A549 (cell line): ENCODE measurements at regions not wholly inside any gene's neighbourhood (a gene's known extent, or its start where the extent isn't known, plus 50 kb on each side); places are given as distances from the start of the nearest gene placed in this dataset.

ENCODE experiments used
- CBX2 ChIP-seq: fragments of 200-600 bp; sonication (generic); IDR thresholded peaks from 2 replicates; pipeline ENCODE4 v1.6.1; 2016; ENCODE audit warnings: low read depth, mild to moderate bottlenecking, borderline replicate concordance
- CTCF ChIP-seq: fragments of >200 bp; sonication (Bioruptor Twin); formaldehyde crosslinking; IDR thresholded peaks from 3 replicates; pipeline ENCODE4 v1.5.1; 2016
- EP300 ChIP-seq, 2 experiments: fragments of >200 bp; sonication (Bioruptor Twin); formaldehyde crosslinking; IDR thresholded peaks; 2 replicates in 1 of 2; 3 replicates in 1 of 2; pipeline ENCODE4 v1.6.1; 2016 to 2017
- NFE2L2 ChIP-seq: fragments of 150-350 bp; conservative IDR thresholded peaks from 2 replicates; pipeline ENCODE4 v1.6.1; 2014; ENCODE audit warnings: low read length
- POLR2A ChIP-seq: IDR thresholded peaks from 2 replicates; pipeline ENCODE4 v1.6.1; 2012; ENCODE audit warnings: mild to moderate bottlenecking, low read length
- RAD21 ChIP-seq, 2 experiments: fragments of >200 bp in 1 of 2; sonication (Bioruptor Twin) in 1 of 2; formaldehyde crosslinking in 1 of 2; IDR thresholded peaks in 1 of 2; conservative IDR thresholded peaks in 1 of 2; 2 replicates in 1 of 2; 3 replicates in 1 of 2; pipeline ENCODE4 v1.6.1; 2012 to 2018; ENCODE audit warnings: inconsistent platforms in 1 of 2
- RCOR1 ChIP-seq: fragments of 150-350 bp; IDR thresholded peaks from 2 replicates; pipeline ENCODE4 v1.6.1; 2014; ENCODE audit warnings: antibody characterized with exemption, low read length, low read depth
- RFX5 ChIP-seq: fragments of 450-650 bp; IDR thresholded peaks from 2 replicates; pipeline ENCODE4 v1.7.1; 2014; ENCODE audit warnings: antibody characterized with exemption, mild to moderate bottlenecking, moderate library complexity
- SREBF2 ChIP-seq: fragments of 450-650 bp; IDR thresholded peaks from 2 replicates; pipeline ENCODE4 v1.6.1; 2014; ENCODE audit warnings: mild to moderate bottlenecking, moderate library complexity
- ZNF302 ChIP-seq: fragments of 250-450 bp; sonication (Bioruptor Pico); IDR thresholded peaks from 2 replicates; pipeline ENCODE4 v1.9.0; 2021; ENCODE audit warnings: inconsistent platforms, mild to moderate bottlenecking, moderate library complexity
- TF ChIP-seq, protein P1 (sequence below): fragments of 450-650 bp; IDR thresholded peaks from 2 replicates; pipeline ENCODE4 v1.6.1; 2014; ENCODE audit warnings: antibody characterized with exemption
- TF ChIP-seq, protein P2 (sequence below): fragments of 200-600 bp; sonication (generic); IDR thresholded peaks from 2 replicates; pipeline ENCODE4 v1.6.1; 2016; ENCODE audit warnings: antibody characterized with exemption, mild to moderate bottlenecking, moderate library complexity

- TF ChIP-seq CTCF (no peak), RFX5 (no peak), RAD21 (conservative IDR thresholded peaks at IDR 0.05 in 1 of 2, IDR thresholded peaks at IDR 0.05 in 1 of 2) (no peak), SREBF2 (no peak), EP300 (IDR thresholded peaks at IDR 0.05) (no peak), POLR2A (no peak), NFE2L2 (no peak), RCOR1 (no peak), CBX2 (no peak), ZNF302 (CRISPR knock-in tag) (no peak)
- TF ChIP-seq, protein P1, sequence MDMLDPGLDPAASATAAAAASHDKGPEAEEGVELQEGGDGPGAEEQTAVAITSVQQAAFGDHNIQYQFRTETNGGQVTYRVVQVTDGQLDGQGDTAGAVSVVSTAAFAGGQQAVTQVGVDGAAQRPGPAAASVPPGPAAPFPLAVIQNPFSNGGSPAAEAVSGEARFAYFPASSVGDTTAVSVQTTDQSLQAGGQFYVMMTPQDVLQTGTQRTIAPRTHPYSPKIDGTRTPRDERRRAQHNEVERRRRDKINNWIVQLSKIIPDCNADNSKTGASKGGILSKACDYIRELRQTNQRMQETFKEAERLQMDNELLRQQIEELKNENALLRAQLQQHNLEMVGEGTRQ, result no peak
- TF ChIP-seq, protein P2, sequence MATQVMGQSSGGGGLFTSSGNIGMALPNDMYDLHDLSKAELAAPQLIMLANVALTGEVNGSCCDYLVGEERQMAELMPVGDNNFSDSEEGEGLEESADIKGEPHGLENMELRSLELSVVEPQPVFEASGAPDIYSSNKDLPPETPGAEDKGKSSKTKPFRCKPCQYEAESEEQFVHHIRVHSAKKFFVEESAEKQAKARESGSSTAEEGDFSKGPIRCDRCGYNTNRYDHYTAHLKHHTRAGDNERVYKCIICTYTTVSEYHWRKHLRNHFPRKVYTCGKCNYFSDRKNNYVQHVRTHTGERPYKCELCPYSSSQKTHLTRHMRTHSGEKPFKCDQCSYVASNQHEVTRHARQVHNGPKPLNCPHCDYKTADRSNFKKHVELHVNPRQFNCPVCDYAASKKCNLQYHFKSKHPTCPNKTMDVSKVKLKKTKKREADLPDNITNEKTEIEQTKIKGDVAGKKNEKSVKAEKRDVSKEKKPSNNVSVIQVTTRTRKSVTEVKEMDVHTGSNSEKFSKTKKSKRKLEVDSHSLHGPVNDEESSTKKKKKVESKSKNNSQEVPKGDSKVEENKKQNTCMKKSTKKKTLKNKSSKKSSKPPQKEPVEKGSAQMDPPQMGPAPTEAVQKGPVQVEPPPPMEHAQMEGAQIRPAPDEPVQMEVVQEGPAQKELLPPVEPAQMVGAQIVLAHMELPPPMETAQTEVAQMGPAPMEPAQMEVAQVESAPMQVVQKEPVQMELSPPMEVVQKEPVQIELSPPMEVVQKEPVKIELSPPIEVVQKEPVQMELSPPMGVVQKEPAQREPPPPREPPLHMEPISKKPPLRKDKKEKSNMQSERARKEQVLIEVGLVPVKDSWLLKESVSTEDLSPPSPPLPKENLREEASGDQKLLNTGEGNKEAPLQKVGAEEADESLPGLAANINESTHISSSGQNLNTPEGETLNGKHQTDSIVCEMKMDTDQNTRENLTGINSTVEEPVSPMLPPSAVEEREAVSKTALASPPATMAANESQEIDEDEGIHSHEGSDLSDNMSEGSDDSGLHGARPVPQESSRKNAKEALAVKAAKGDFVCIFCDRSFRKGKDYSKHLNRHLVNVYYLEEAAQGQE, result no peak
Measured at GRCh38 chr4:20333141-20333715, 81.5 kb downstream of the SLIT2 start.
